Retinal pigment epithelial cell (primary cell): ENCODE measurements at regions not wholly inside any gene's neighbourhood (a gene's known extent, or its start where the extent isn't known, plus 50 kb on each side); places are given as distances from the start of the nearest gene placed in this dataset.
A peak's percentile ranks its signal among the peaks of the same experiment; 100 is the strongest.
"Not testable (repeated sequence)": the region's sequence is repeated elsewhere in the genome, so short reads cannot be mapped to it uniquely, and the experiment has no call there.

Source experiments
- DNase-seq: peaks from one replicate; pipeline ENCODE4 v3.0.0-alpha.2; 2010; ENCODE audit warnings: low read depth
- H3K4me3 ChIP-seq: 2 replicates; pipeline ENCODE4 v1.5.1; 2011; ENCODE audit warnings: mild to moderate bottlenecking, low read length, control low read depth, moderate library complexity
- TF ChIP-seq, protein P1 (sequence below): conservative IDR thresholded peaks from 2 replicates; pipeline ENCODE4 v1.5.1; 2011; ENCODE audit warnings: low read depth, low read length, control low read depth, inconsistent platforms

DNA sequence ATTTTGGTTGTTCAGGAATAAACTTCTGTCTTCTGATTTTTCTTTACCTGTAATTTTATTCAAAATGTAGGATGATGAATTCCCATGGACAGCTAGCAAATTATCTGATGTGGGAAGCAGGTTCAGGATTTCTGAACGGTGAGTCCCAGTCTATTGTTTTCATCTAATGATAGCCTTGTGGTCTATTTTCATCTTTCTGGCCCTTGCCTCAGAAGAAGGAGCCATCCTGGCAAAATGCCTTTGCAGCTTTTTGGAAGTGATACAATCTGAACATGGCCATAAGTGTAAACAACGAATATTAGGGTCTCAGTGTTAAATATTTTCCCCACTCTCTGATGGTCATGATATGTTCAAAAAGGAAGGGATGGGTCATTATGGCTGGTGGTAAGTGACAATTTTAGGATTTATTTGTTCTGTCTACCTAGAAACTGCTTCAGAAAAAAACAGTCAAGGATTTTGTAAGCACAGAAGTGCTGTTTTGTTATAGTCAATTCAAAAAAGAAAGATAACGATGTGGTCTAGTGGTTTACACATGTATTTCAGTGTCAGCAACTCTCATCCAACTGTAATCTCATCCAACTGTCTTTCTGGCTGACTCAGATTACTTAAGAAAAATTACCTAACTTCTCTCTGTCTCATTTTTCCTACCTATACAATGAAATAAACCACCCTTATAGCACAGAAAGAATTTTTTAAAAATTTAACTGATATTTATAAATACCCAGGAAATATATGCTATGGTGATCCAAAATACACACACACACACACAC lies 272.6 kb upstream of the ERBB4 start:
- H3K4me3 ChIP-seq, result no peak overlapping the region
- no peak for DNase-seq
- TF ChIP-seq, protein P1, sequence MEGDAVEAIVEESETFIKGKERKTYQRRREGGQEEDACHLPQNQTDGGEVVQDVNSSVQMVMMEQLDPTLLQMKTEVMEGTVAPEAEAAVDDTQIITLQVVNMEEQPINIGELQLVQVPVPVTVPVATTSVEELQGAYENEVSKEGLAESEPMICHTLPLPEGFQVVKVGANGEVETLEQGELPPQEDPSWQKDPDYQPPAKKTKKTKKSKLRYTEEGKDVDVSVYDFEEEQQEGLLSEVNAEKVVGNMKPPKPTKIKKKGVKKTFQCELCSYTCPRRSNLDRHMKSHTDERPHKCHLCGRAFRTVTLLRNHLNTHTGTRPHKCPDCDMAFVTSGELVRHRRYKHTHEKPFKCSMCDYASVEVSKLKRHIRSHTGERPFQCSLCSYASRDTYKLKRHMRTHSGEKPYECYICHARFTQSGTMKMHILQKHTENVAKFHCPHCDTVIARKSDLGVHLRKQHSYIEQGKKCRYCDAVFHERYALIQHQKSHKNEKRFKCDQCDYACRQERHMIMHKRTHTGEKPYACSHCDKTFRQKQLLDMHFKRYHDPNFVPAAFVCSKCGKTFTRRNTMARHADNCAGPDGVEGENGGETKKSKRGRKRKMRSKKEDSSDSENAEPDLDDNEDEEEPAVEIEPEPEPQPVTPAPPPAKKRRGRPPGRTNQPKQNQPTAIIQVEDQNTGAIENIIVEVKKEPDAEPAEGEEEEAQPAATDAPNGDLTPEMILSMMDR, result no peak

DNA sequence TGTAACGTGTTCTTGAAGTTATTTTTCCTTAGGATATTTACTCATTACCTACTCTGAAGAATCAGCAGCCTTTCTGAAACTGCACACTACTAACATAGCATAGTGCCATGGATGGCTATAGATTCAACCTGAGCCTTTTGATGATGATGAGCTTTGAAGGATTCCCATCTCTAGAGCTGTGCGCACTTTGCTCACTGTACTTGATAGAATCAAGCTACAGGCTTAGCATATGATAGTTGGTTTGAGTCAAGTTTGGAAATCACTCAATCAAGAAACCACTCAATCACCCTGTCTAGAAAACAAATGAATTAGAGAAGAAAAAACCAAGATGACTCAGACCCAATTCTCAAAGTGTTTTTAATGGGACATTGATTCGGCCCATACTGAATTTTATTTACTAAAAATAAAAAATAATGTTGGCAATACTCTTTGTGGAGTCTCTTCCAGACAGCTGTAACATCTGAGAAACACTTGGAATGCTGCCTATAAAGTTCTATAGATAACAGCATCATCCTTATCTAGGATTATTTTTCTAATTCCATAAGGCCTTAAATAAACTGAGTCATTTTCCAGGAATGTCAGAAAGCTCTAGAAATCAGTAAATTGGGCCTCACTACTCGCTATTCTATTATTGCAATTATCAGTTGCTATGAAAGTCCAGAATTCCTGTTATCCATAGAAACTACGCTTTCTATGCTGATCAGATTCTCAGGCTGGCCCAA lies 259.0 kb upstream of the ERBB4 start:
- DNase-seq, result peak; percentile 62
- H3K4me3 ChIP-seq, result no peak overlapping the region
- TF ChIP-seq, protein P1, result no peak

DNA sequence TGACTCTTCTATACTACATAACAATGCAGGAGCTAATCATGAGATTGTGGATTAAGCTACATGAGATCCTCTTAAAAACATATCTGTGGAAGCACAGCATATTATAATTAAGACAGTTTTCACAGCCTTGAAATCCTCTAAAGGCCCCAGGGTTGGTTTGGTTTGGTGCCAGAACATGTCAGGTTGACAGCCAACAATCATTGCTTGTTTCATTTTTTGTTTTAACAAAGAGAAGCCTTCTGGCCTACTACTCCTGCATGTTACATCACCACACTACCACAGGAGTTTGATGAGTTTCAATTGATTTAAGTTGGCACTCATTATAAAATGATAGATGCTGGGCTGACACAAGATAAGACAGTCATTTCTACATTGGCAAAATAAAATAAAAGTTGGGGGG lies 255.9 kb upstream of the ERBB4 start:
- TF ChIP-seq, protein P1, result no peak
- no peak overlapping the region for H3K4me3 ChIP-seq
- DNase-seq, result peak; percentile 71

DNA sequence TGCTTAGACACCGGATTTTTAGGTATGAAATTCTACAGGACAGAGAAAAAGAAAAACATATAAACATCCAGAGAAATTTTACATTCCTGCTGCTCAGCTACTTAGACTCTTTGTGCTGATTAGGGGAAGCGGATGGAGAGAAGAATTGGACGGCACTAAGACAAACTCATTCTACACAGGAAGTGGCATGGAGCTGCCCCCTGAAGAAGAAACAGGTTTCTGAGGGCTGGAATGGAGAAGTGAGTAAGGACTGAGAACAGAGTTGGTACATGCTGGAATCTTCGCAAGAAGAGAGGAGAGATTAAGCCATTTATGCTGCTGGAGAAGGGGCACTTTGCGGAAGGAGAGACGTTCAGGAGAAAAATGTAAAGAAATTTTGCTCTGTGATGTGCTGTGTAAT lies 253.0 kb upstream of the ERBB4 start:
- DNase-seq, result no peak
- TF ChIP-seq, protein P1, result no peak
- H3K4me3 ChIP-seq, result no peak overlapping the region

DNA sequence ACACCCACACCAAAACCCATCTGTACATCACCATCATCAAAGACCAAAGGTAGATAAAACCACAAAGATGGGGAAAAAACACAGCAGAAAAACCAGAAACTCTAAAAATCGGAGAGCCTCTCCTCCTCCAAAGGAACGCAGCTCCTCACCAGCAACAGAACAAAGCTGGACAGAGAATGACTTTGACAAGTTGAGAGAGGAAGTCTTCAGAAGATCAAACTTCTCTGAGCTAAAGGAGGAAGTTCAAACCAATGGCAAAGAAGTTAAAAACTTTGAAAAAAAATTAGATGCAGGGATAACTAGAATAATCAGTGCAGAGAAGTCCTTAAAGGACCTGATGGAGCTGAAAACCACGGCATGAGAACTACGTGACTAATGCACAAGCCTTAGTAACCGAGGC lies 247.5 kb upstream of the ERBB4 start:
- not testable (repeated sequence) for H3K4me3 ChIP-seq, DNase-seq

DNA sequence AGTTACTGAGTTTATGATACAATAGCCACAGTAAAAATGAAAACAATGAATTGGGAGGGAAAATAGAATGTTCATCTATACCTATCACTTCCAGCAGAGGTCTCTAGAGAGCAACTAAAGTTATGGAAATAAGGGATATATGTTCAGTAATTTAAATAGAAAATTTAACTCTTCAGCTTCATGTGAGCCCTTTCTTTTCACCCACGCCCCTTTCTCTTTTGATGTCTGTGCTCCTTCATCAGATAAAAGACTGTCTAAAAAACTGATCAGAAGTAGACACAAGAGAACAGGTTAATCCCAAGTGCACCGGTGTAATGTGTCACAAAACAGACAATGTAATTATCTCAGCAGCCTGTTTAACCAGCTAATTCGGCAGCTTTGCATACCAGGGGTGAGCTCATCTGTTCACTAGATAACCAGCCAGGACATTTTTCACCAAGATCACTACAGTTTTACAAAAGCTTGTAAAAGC lies 238.5 kb upstream of the ERBB4 start:
- DNase-seq, result peak; percentile 13
- peak overlapping the region; percentile 22 for H3K4me3 ChIP-seq
- TF ChIP-seq, protein P1, result peak; percentile 61

DNA sequence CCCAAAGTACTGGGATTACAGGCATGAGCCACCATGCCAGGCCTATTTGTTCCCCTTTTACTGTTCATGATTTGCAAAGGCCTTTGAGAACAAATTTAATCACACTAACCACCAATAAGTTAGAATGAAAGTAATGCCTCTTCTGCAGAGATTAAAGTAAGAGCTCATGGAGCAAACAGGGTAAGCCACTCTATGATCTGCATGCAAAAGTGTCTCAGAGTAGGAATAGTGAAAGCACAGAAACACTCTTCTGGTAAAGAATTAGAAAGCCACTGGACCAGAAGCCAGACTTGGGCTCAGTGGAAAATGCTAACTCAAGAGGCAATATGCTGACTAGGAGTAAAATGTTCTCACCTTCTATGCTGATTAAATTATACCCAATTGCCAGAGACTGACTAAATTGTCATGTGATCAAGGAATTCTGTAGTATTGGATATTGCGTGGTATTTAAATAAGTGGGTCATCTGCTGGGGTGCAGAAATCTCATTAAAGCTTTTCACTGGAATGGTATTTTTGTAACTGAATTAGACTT lies 235.3 kb upstream of the ERBB4 start:
- no peak overlapping the region for H3K4me3 ChIP-seq
- TF ChIP-seq, protein P1, result no peak
- no peak for DNase-seq
